ENCODE measurements at regions not wholly inside any gene's neighbourhood (a gene's known extent, or its start where the extent isn't known, plus 50 kb on each side); places are given as distances from the start of the nearest gene placed in this dataset.

GRCh38 chr6:159512104-159512503, 180.9 kb downstream of the SOD2 start:
- TF ChIP-seq CTCF (IDR thresholded peaks at IDR 0.05), result no peak
- no peak for TF ChIP-seq POLR2A (IDR thresholded peaks at IDR 0.05)

Measured in thyroid gland (tissue), 4 donors.